Brain microvascular endothelial cell (primary cell): ENCODE measurements at regions not wholly inside any gene's neighbourhood (a gene's known extent, or its start where the extent isn't known, plus 50 kb on each side); places are given as distances from the start of the nearest gene placed in this dataset.

ENCODE experiments used
- DNase-seq: peaks from one replicate; pipeline ENCODE4 v3.0.0-alpha.2; 2020
- H3K27ac ChIP-seq: fragments of 250-450 bp; sonication (Bioruptor Pico); 2 replicates; pipeline ENCODE4 v1.5.1; 2020; ENCODE audit warnings: mild to moderate bottlenecking, moderate library complexity
- H3K27me3 ChIP-seq: fragments of 250-450 bp; sonication (Bioruptor Pico); replicated peaks from 2 replicates; pipeline ENCODE4 v1.5.1; 2020; ENCODE audit warnings: mild to moderate bottlenecking
- H3K36me3 ChIP-seq: fragments of 250-450 bp; sonication (Bioruptor Pico); replicated peaks from 2 replicates; pipeline ENCODE4 v1.5.1; 2020; ENCODE audit warnings: mild to moderate bottlenecking
- H3K4me3 ChIP-seq: 2 replicates; pipeline ENCODE4 v1.5.1; 2011; ENCODE audit warnings: low read depth, mild to moderate bottlenecking, control low read depth, low read length, moderate library complexity
- CTCF ChIP-seq: IDR thresholded peaks from 2 replicates; pipeline ENCODE4 v1.5.1; 2011; ENCODE audit warnings: low read depth, mild to moderate bottlenecking, moderate library complexity, low read length, control low read depth, inconsistent platforms; ENCODE audit errors: missing control alignments
- in situ Hi-C: cut with HindIII; loops from 2 replicates; pipeline ENCODE4 v1.10.0; 2017; ENCODE audit warnings: low sequenced_read_pairs, low pct_ligation_motif_present

GRCh38 chr3:64464955-64465354, 222.8 kb downstream of the ADAMTS9 start:
- Histone ChIP-seq H3K27me3 (no peaks in the 10 kb centered on the region), H3K36me3 (no peaks in the 10 kb centered on the region), H3K27ac (no peak overlapping the region), H3K4me3 (no peak overlapping the region)
- no peak for TF ChIP-seq CTCF
- in situ Hi-C loops: no loop called here
- no peak for DNase-seq

GRCh38 chr3:64463981-64464380, 223.8 kb downstream of the ADAMTS9 start:
- no peak for TF ChIP-seq CTCF
- H3K4me3 ChIP-seq: no peak overlapping the region
- in situ Hi-C loops: no loop called here
- no peak for DNase-seq
- H3K27me3 ChIP-seq: no peaks in the 10 kb centered on the region
- H3K27ac ChIP-seq: no peak overlapping the region
- H3K36me3 ChIP-seq: no peaks in the 10 kb centered on the region

GRCh38 chr3:64462203-64462602, 225.6 kb downstream of the ADAMTS9 start:
- Histone ChIP-seq H3K36me3 (no peaks in the 10 kb centered on the region), H3K4me3 (peak overlapping the region; percentile 35), H3K27me3 (no peaks in the 10 kb centered on the region), H3K27ac (peak overlapping the region; percentile 92)
- in situ Hi-C loops: no loop called here
- DNase-seq: peak; percentile 95
- no peak for TF ChIP-seq CTCF

GRCh38 chr3:64460877-64461276, 226.9 kb downstream of the ADAMTS9 start:
- TF ChIP-seq CTCF: no peak
- in situ Hi-C loops: no loop called here
- Histone ChIP-seq H3K27ac (peak overlapping the region; percentile 92), H3K36me3 (no peaks in the 10 kb centered on the region), H3K4me3 (no peak overlapping the region), H3K27me3 (no peaks in the 10 kb centered on the region)
- peak; percentile 96 for DNase-seq

- no peak for DNase-seq
- in situ Hi-C loops: no loop called here
- no peaks in the 10 kb centered on the region for H3K27me3 ChIP-seq
- no peak overlapping the region for H3K4me3 ChIP-seq
- TF ChIP-seq CTCF: no peak
- H3K36me3 ChIP-seq: no peaks in the 10 kb centered on the region
- peak overlapping the region; percentile 92 for H3K27ac ChIP-seq
These were observed 227.6 kb downstream of the ADAMTS9 start for GRCh38 chr3:64460141-64460730.

- Histone ChIP-seq H3K4me3 (no peak overlapping the region), H3K27me3 (no peaks in the 10 kb centered on the region), H3K27ac (peak overlapping the region; percentile 6), H3K36me3 (no peaks in the 10 kb centered on the region)
- in situ Hi-C loops: no loop called here
- no peak for TF ChIP-seq CTCF
- DNase-seq: no peak
These were observed 228.1 kb downstream of the ADAMTS9 start for GRCh38 chr3:64459711-64460110.
